ENCODE measurements at regions not wholly inside any gene's neighbourhood (a gene's known extent, or its start where the extent isn't known, plus 50 kb on each side); places are given as distances from the start of the nearest gene placed in this dataset.
A peak's percentile ranks its signal among the peaks of the same experiment; 100 is the strongest.

GRCh38 chr5:159752622-159753275 lies 163.5 kb upstream of the ADRA1B start:
- H3K36me3 ChIP-seq (ENCODE audit: low read depth): no peaks in the 10 kb centered on the region
- no peak overlapping the region for H3K27ac ChIP-seq
- no peak overlapping the region for H2AFZ ChIP-seq
- H3F3A ChIP-seq (ENCODE audit: insufficient read depth): peaks cover 11% of the 10 kb centered on the region; the same call in 1 of the 2 replicates
- no peaks in the 10 kb centered on the region for H3K9me2 ChIP-seq (ENCODE audit: insufficient read depth)
- TF ChIP-seq EZH2phosphoT487 (IDR thresholded peaks at IDR 0.05; ENCODE audit: insufficient read depth, low read depth): no peak
- TF ChIP-seq EZH2 (IDR thresholded peaks at IDR 0.05; ENCODE audit: insufficient read depth, poor library complexity, severe bottlenecking): no peak
- H3K79me2 ChIP-seq (ENCODE audit: insufficient read depth): no peaks in the 10 kb centered on the region
- peaks cover 12% of the 10 kb centered on the region for H3K4me1 ChIP-seq (ENCODE audit: insufficient read depth)
- no peaks in the 10 kb centered on the region for H3K27me3 ChIP-seq (replicated peaks; ENCODE audit: insufficient read depth)
- in situ Hi-C loops (cut with MboI): no loop called here
- WGBS, 2 experiments (ENCODE audit: low coverage in 1 of 2, low lambda C conversion rate in 2 of 2, missing lambda C conversion rate in 2 of 2): 8% methylated on average over 7 of the region's 7 CpGs
- no peak overlapping the region for H3K4me3 ChIP-seq
- H3K9me3 ChIP-seq (ENCODE audit: low read depth): no peaks in the 10 kb centered on the region
- H3K4me2 ChIP-seq (ENCODE audit: unreplicated experiment): no peak overlapping the region
- no peak overlapping the region for H3K9ac ChIP-seq
- no peak for DNase-seq
- H4K20me1 ChIP-seq (ENCODE audit: insufficient read depth): no peaks in the 10 kb centered on the region

- 95% methylated on average over 4 of the region's 4 CpGs for WGBS, 2 experiments (ENCODE audit: low coverage in 1 of 2, low lambda C conversion rate in 2 of 2, missing lambda C conversion rate in 2 of 2)
- TF ChIP-seq EZH2 (IDR thresholded peaks at IDR 0.05; ENCODE audit: insufficient read depth, poor library complexity, severe bottlenecking): no peak
- TF ChIP-seq EZH2phosphoT487 (IDR thresholded peaks at IDR 0.05; ENCODE audit: insufficient read depth, low read depth): no peak
- Histone ChIP-seq H3K9me3 (ENCODE audit: low read depth) (no peaks in the 10 kb centered on the region), H3K9ac (no peak overlapping the region), H3K4me1 (ENCODE audit: insufficient read depth) (peaks cover 13% of the 10 kb centered on the region), H3K4me3 (no peak overlapping the region), H4K20me1 (ENCODE audit: insufficient read depth) (no peaks in the 10 kb centered on the region), H3K36me3 (ENCODE audit: low read depth) (no peaks in the 10 kb centered on the region), H3K27me3 (replicated peaks; ENCODE audit: insufficient read depth) (no peaks in the 10 kb centered on the region), H3K27ac (no peak overlapping the region), H3K79me2 (ENCODE audit: insufficient read depth) (no peaks in the 10 kb centered on the region), H3F3A (ENCODE audit: insufficient read depth) (peaks cover 6% of the 10 kb centered on the region; the same call in 1 of the 2 replicates), H3K9me2 (ENCODE audit: insufficient read depth) (no peaks in the 10 kb centered on the region), H3K4me2 (ENCODE audit: unreplicated experiment) (no peak overlapping the region), H2AFZ (no peak overlapping the region)
- in situ Hi-C loops (cut with MboI): no loop called here
- no peak for DNase-seq
These were observed 158.1 kb upstream of the ADRA1B start for GRCh38 chr5:159758189-159758588.

GRCh38 chr5:159759791-159760290 lies 156.4 kb upstream of the ADRA1B start:
- WGBS, 2 experiments (ENCODE audit: low coverage in 1 of 2, low lambda C conversion rate in 2 of 2, missing lambda C conversion rate in 2 of 2): 41 to 43% methylated on average over 4 of the region's 4 CpGs
- H3K36me3 ChIP-seq (ENCODE audit: low read depth): no peaks in the 10 kb centered on the region
- H3K9me2 ChIP-seq (ENCODE audit: insufficient read depth): no peaks in the 10 kb centered on the region
- peaks cover 24% of the 10 kb centered on the region for H3K4me1 ChIP-seq (ENCODE audit: insufficient read depth)
- peaks cover 11% of the 10 kb centered on the region for H3F3A ChIP-seq (ENCODE audit: insufficient read depth)
- H3K9me3 ChIP-seq (ENCODE audit: low read depth): no peaks in the 10 kb centered on the region
- TF ChIP-seq EZH2 (IDR thresholded peaks at IDR 0.05; ENCODE audit: insufficient read depth, poor library complexity, severe bottlenecking) (no peak), EZH2phosphoT487 (IDR thresholded peaks at IDR 0.05; ENCODE audit: insufficient read depth, low read depth) (no peak)
- H3K27me3 ChIP-seq (replicated peaks; ENCODE audit: insufficient read depth): no peaks in the 10 kb centered on the region
- peak overlapping the region; percentile 3 for H3K4me2 ChIP-seq (ENCODE audit: unreplicated experiment)
- H3K79me2 ChIP-seq (ENCODE audit: insufficient read depth): no peaks in the 10 kb centered on the region
- H3K9ac ChIP-seq: no peak overlapping the region
- H2AFZ ChIP-seq: no peak overlapping the region
- H4K20me1 ChIP-seq (ENCODE audit: insufficient read depth): no peaks in the 10 kb centered on the region
- H3K4me3 ChIP-seq: no peak overlapping the region
- in situ Hi-C loops (cut with MboI): no loop called here
- no peak overlapping the region for H3K27ac ChIP-seq
- peak; percentile 69 for DNase-seq

DNA sequence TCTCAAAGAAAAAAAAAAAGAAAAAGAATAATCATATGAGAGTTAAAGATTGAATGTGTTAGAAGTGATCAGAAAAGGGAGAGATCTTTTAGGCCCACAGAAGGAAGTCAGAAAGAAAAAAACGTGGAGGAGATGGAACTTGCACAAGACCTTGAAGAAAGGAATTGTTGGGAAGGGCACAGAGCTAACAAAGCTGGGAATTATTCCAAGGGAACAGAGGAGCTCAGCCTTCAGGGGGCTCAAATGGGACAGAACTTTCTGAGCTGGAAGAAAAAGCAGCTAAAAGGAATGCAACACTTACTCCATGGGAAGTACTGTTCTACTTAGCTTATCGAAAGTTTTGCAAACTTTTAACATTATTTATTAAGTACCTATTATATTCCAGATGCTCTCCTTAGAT lies 153.4 kb upstream of the ADRA1B start:
- H3K9me3 ChIP-seq (ENCODE audit: low read depth): no peaks in the 10 kb centered on the region
- no peak overlapping the region for H2AFZ ChIP-seq
- in situ Hi-C loops (cut with MboI): no loop called here
- no peaks in the 10 kb centered on the region for H3K27me3 ChIP-seq (replicated peaks; ENCODE audit: insufficient read depth)
- no peaks in the 10 kb centered on the region for H3K36me3 ChIP-seq (ENCODE audit: low read depth)
- H3K79me2 ChIP-seq (ENCODE audit: insufficient read depth): no peaks in the 10 kb centered on the region
- WGBS, 2 experiments (ENCODE audit: low coverage in 1 of 2, low lambda C conversion rate in 2 of 2, missing lambda C conversion rate in 2 of 2): 66 to 79% methylated on average over 2 of the region's 2 CpGs
- no peaks in the 10 kb centered on the region for H4K20me1 ChIP-seq (ENCODE audit: insufficient read depth)
- H3K4me3 ChIP-seq: no peak overlapping the region
- H3K27ac ChIP-seq: no peak overlapping the region
- H3K9ac ChIP-seq: no peak overlapping the region
- peaks cover 31% of the 10 kb centered on the region for H3K4me1 ChIP-seq (ENCODE audit: insufficient read depth)
- H3K4me2 ChIP-seq (ENCODE audit: unreplicated experiment): no peak overlapping the region
- no peak for TF ChIP-seq EZH2 (IDR thresholded peaks at IDR 0.05; ENCODE audit: insufficient read depth, poor library complexity, severe bottlenecking)
- no peaks in the 10 kb centered on the region for H3K9me2 ChIP-seq (ENCODE audit: insufficient read depth)
- H3F3A ChIP-seq (ENCODE audit: insufficient read depth): peaks cover 12% of the 10 kb centered on the region
- DNase-seq: no peak

Measured in GM23248 (cell line).